Peyer's patch (tissue), 4 donors: ENCODE measurements at regions not wholly inside any gene's neighbourhood (a gene's known extent, or its start where the extent isn't known, plus 50 kb on each side); places are given as distances from the start of the nearest gene placed in this dataset.

Experiments used
- POLR2A ChIP-seq, 2 donors: fragments of 450-650 bp; IDR thresholded peaks; one replicate each; pipeline ENCODE4 v1.5.1; 2017; ENCODE audit warnings: antibody characterized with exemption in 2 of 2, mild to moderate bottlenecking in 2 of 2, moderate library complexity in 2 of 2
- TF ChIP-seq, protein P1 (sequence below), 6 experiments: fragments of 450-650 bp in 4 of 6; fragments of 200-600 bp in 2 of 6; sonication (generic) in 1 of 6; IDR thresholded peaks; one replicate each; pipeline ENCODE4 v1.5.1; 2017 to 2019; ENCODE audit warnings: antibody characterized with exemption in 6 of 6, mild to moderate bottlenecking in 3 of 6, moderate library complexity in 1 of 6

DNA sequence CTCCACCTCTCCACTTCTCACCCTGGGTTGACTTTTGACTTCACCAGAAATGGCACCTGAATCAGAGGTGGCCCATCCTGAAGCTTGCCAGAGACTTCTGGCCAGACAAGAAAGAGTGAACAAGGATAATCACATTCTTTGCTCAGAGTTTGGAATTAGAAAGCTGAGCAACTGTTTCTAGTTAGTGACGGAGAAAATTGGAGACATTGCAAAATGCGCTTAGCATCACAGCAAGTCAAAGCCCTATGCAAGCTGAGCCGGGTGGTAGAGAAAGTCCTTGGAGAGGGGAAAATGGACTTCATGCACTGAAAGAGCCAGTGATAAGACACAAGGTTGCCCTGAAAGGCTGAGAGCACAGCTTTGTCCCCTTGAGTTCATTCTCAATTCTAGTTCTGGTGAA lies 161.8 kb downstream of the PAH start:
- TF ChIP-seq, protein P1, sequence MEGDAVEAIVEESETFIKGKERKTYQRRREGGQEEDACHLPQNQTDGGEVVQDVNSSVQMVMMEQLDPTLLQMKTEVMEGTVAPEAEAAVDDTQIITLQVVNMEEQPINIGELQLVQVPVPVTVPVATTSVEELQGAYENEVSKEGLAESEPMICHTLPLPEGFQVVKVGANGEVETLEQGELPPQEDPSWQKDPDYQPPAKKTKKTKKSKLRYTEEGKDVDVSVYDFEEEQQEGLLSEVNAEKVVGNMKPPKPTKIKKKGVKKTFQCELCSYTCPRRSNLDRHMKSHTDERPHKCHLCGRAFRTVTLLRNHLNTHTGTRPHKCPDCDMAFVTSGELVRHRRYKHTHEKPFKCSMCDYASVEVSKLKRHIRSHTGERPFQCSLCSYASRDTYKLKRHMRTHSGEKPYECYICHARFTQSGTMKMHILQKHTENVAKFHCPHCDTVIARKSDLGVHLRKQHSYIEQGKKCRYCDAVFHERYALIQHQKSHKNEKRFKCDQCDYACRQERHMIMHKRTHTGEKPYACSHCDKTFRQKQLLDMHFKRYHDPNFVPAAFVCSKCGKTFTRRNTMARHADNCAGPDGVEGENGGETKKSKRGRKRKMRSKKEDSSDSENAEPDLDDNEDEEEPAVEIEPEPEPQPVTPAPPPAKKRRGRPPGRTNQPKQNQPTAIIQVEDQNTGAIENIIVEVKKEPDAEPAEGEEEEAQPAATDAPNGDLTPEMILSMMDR (IDR thresholded peaks at IDR 0.05): no peak
- TF ChIP-seq POLR2A (IDR thresholded peaks at IDR 0.05): no peak
